Left colon (tissue), 2 donors: ENCODE measurements at regions not wholly inside any gene's neighbourhood (a gene's known extent, or its start where the extent isn't known, plus 50 kb on each side); places are given as distances from the start of the nearest gene placed in this dataset.
"Not testable (repeated sequence)": the region's sequence is repeated elsewhere in the genome, so short reads cannot be mapped to it uniquely, and the experiment has no call there.

Experiments used
- ATAC-seq: fragments of 200-7000 bp; cut with Tn5 transposase; one replicate; pipeline ENCODE4 v1.9.1; 2020; ENCODE audit warnings: mild to moderate bottlenecking, moderate library complexity
- DNase-seq, 2 donors: peaks; one replicate each; pipeline ENCODE4 v3.0.0-alpha.2; 2020
- intact Hi-C, 2 donors: fragments of 100-400 bp; cut with DNase I in 1 of 2; cut with micrococcal nuclease in 1 of 2; formaldehyde crosslinking; loops; one replicate each; pipeline versions ENCODE4 v1.11.2 to v1.14.0; 2022; cut with DNase I, micrococcal nuclease
- donor health status: DM: no; HTN: no; CAD: no.
- donor health status: DM: yes; HTN: yes; CAD: no.

GRCh38 chr4:140233791-140234696 is 80.1 kb upstream of the MAML3 start:
- intact Hi-C loops, result no loop called here
- no peak for DNase-seq
- ATAC-seq, result no peak

- peak; percentile 95 for ATAC-seq
- no peak for DNase-seq
These were observed 75.9 kb upstream of the MAML3 start for GRCh38 chr4:140229881-140230280.

GRCh38 chr4:140227286-140227685 is 73.3 kb upstream of the MAML3 start:
- DNase-seq (no peak), ATAC-seq (no peak)
- intact Hi-C loops, result no loop called here

More at GRCh38 chr4:140229881-140230280, 75.9 kb upstream of the MAML3 start:
- intact Hi-C loops, result no loop called here

GRCh38 chr4:140223056-140223810 is 69.2 kb upstream of the MAML3 start:
- intact Hi-C loops, result no loop called here
- DNase-seq (no peak), ATAC-seq (peak; percentile 54)

GRCh38 chr4:140222171-140222570 is 68.2 kb upstream of the MAML3 start:
- ATAC-seq, result no peak
- intact Hi-C loops, result no loop called here
- DNase-seq, result no peak

- ATAC-seq (no peak), DNase-seq (no peak)
- intact Hi-C loops, result no loop called here
These were observed 66.1 kb upstream of the MAML3 start for GRCh38 chr4:140220058-140220457.

- ATAC-seq (no peak), DNase-seq (no peak)
- intact Hi-C loops, result no loop called here
These were observed 65.6 kb upstream of the MAML3 start for GRCh38 chr4:140219567-140219966.

- DNase-seq, intact Hi-C loops, ATAC-seq: not testable (repeated sequence)
These were observed 65.1 kb upstream of the MAML3 start for GRCh38 chr4:140219070-140219469.

GRCh38 chr4:140213749-140214148 is 59.8 kb upstream of the MAML3 start:
- ATAC-seq, result peak; percentile 15
- no peak for DNase-seq
- intact Hi-C loops, result no loop called here

- peak; percentile 94 for ATAC-seq
- intact Hi-C loops, result no loop called here
- peak; percentile 41 to 46 for DNase-seq
These were observed 59.1 kb upstream of the MAML3 start for GRCh38 chr4:140213116-140213515.

GRCh38 chr4:140212646-140213045 is 58.7 kb upstream of the MAML3 start:
- intact Hi-C loops, result no loop called here
- DNase-seq (no peak), ATAC-seq (peak; percentile 70)

- no peak for DNase-seq
- peak; percentile 57 for ATAC-seq
- intact Hi-C loops, result no loop called here
These were observed 58.2 kb upstream of the MAML3 start for GRCh38 chr4:140212194-140212593.

GRCh38 chr4:140211693-140212092 is 57.7 kb upstream of the MAML3 start:
- ATAC-seq (no peak), DNase-seq (no peak)
- intact Hi-C loops, result no loop called here

- intact Hi-C loops, result no loop called here
- DNase-seq (no peak), ATAC-seq (no peak)
These were observed 57.2 kb upstream of the MAML3 start for GRCh38 chr4:140211161-140211560.

- ATAC-seq, result no peak
- intact Hi-C loops, result no loop called here
- DNase-seq, result no peak
These were observed 54.9 kb upstream of the MAML3 start for GRCh38 chr4:140208921-140209320.
